Hepatocyte (in vitro differentiated cells): ENCODE measurements at regions not wholly inside any gene's neighbourhood (a gene's known extent, or its start where the extent isn't known, plus 50 kb on each side); places are given as distances from the start of the nearest gene placed in this dataset.

Source experiments
- EZH2 ChIP-seq: fragments of 200-600 bp; sonication (generic); IDR thresholded peaks from 2 replicates; pipeline ENCODE4 v1.6.1; 2016; ENCODE audit warnings: antibody characterized with exemption, mild to moderate bottlenecking, borderline replicate concordance
- TF ChIP-seq, protein P1 (sequence below): fragments of 200-600 bp; sonication (generic); IDR thresholded peaks from 2 replicates; pipeline ENCODE4 v1.5.1; 2016; ENCODE audit warnings: antibody characterized with exemption, mild to moderate bottlenecking; ENCODE audit not compliant: poor library complexity

DNA sequence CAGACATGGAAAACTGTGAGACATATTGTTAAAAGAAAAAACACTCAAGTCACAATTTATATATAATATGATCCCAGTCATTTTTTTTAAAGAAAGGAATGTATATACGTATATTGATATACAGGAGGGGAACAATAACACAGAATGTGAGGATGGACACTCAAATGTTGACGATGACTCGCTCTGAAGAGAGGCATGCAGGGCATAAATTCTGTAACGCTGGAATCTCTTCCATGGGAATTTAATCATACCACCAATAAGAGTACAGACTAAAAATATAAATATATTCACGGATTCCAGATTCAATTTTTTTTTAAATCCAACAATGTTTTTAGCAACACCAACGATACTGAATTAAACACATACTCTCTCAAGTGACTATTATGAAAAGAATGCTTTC is 106.9 kb upstream of the CCDC28A start:
- TF ChIP-seq, protein P1, sequence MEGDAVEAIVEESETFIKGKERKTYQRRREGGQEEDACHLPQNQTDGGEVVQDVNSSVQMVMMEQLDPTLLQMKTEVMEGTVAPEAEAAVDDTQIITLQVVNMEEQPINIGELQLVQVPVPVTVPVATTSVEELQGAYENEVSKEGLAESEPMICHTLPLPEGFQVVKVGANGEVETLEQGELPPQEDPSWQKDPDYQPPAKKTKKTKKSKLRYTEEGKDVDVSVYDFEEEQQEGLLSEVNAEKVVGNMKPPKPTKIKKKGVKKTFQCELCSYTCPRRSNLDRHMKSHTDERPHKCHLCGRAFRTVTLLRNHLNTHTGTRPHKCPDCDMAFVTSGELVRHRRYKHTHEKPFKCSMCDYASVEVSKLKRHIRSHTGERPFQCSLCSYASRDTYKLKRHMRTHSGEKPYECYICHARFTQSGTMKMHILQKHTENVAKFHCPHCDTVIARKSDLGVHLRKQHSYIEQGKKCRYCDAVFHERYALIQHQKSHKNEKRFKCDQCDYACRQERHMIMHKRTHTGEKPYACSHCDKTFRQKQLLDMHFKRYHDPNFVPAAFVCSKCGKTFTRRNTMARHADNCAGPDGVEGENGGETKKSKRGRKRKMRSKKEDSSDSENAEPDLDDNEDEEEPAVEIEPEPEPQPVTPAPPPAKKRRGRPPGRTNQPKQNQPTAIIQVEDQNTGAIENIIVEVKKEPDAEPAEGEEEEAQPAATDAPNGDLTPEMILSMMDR: no peak
- TF ChIP-seq EZH2: no peak
